NCI-H748 treated with DMSO at 0.1 percent for 48 hours (cell line): ENCODE measurements at regions not wholly inside any gene's neighbourhood (a gene's known extent, or its start where the extent isn't known, plus 50 kb on each side); places are given as distances from the start of the nearest gene placed in this dataset.
"Not testable (repeated sequence)": the region's sequence is repeated elsewhere in the genome, so short reads cannot be mapped to it uniquely, and the experiment has no call there.

Source experiments
- DNase-seq: peaks from one replicate; lab custom pipeline; 2025; lab: John Stamatoyannopoulos, UW

GRCh38 chr1:102174259-102174863 lies 177.6 kb upstream of the OLFM3 start:
- no peak for DNase-seq

- DNase-seq = no peak
Measured at GRCh38 chr1:102172200-102172599, 175.5 kb upstream of the OLFM3 start.

GRCh38 chr1:102163799-102164198 lies 167.1 kb upstream of the OLFM3 start:
- peak; percentile 71 for DNase-seq

GRCh38 chr1:102151242-102151641 lies 154.5 kb upstream of the OLFM3 start:
- DNase-seq = no peak

GRCh38 chr1:102120910-102121309 lies 124.2 kb upstream of the OLFM3 start:
- no peak for DNase-seq

- no peak for DNase-seq
Measured at GRCh38 chr1:102118150-102118549, 121.4 kb upstream of the OLFM3 start.

- no peak for DNase-seq
Measured at GRCh38 chr1:102110586-102110985, 113.9 kb upstream of the OLFM3 start.

GRCh38 chr1:102109493-102109892 lies 112.8 kb upstream of the OLFM3 start:
- not testable (repeated sequence) for DNase-seq

GRCh38 chr1:102107441-102107840 lies 110.7 kb upstream of the OLFM3 start:
- DNase-seq = no peak

- no peak for DNase-seq
Measured at GRCh38 chr1:102105931-102106550, 109.3 kb upstream of the OLFM3 start.

- no peak for DNase-seq
Measured at GRCh38 chr1:102103646-102104045, 106.9 kb upstream of the OLFM3 start.

- DNase-seq = no peak
Measured at GRCh38 chr1:102102276-102102780, 105.6 kb upstream of the OLFM3 start.

- DNase-seq = no peak
Measured at GRCh38 chr1:102100666-102101065, 103.9 kb upstream of the OLFM3 start.

- DNase-seq = no peak
Measured at GRCh38 chr1:102099916-102100315, 103.2 kb upstream of the OLFM3 start.

GRCh38 chr1:102098536-102098935 lies 101.8 kb upstream of the OLFM3 start:
- DNase-seq = no peak

GRCh38 chr1:102098081-102098480 lies 101.4 kb upstream of the OLFM3 start:
- no peak for DNase-seq

GRCh38 chr1:102097451-102097850 lies 100.7 kb upstream of the OLFM3 start:
- peak; percentile 19 for DNase-seq

GRCh38 chr1:102096162-102096561 lies 99.4 kb upstream of the OLFM3 start:
- no peak for DNase-seq

- DNase-seq = no peak
Measured at GRCh38 chr1:102089791-102090190, 93.1 kb upstream of the OLFM3 start.

- no peak for DNase-seq
Measured at GRCh38 chr1:102085896-102086295, 89.2 kb upstream of the OLFM3 start.

- no peak for DNase-seq
Measured at GRCh38 chr1:102084771-102085535, 88.2 kb upstream of the OLFM3 start.

- DNase-seq = no peak
Measured at GRCh38 chr1:102083192-102083591, 86.5 kb upstream of the OLFM3 start.

GRCh38 chr1:102074874-102075273 lies 78.1 kb upstream of the OLFM3 start:
- DNase-seq = no peak
